Subcutaneous abdominal adipose tissue (tissue), 5 donors: ENCODE measurements at regions not wholly inside any gene's neighbourhood (a gene's known extent, or its start where the extent isn't known, plus 50 kb on each side); places are given as distances from the start of the nearest gene placed in this dataset.

Experiments used
- H3K27ac ChIP-seq: one replicate; pipeline ENCODE4 v1.7.0; 2013; ENCODE audit warnings: low read depth, mild to moderate bottlenecking, inconsistent platforms, low read length, moderate library complexity
- H3K27me3 ChIP-seq, 5 donors: one replicate each; pipeline ENCODE4 v1.7.0; 2013; ENCODE audit warnings: low read length in 5 of 5, inconsistent platforms in 1 of 5; ENCODE audit not compliant: control insufficient read depth in 5 of 5, insufficient read depth in 4 of 5
- H3K36me3 ChIP-seq, 5 donors: one replicate each; pipeline ENCODE4 v1.7.0; 2013; ENCODE audit warnings: low read length in 5 of 5; ENCODE audit not compliant: control insufficient read depth in 5 of 5, insufficient read depth in 5 of 5
- H3K4me1 ChIP-seq, 5 donors: one replicate each; pipeline ENCODE4 v1.7.0; 2013; ENCODE audit warnings: low read length in 5 of 5, mild to moderate bottlenecking in 3 of 5, moderate library complexity in 1 of 5; ENCODE audit not compliant: control insufficient read depth in 5 of 5, insufficient read depth in 5 of 5
- H3K4me3 ChIP-seq, 5 donors: one replicate each; pipeline ENCODE4 v1.7.0; 2013; ENCODE audit warnings: low read length in 5 of 5, low read depth in 1 of 5
- H3K9ac ChIP-seq, 5 donors: one replicate each; pipeline ENCODE4 v1.7.0; 2013; ENCODE audit warnings: low read length in 5 of 5, mild to moderate bottlenecking in 4 of 5, moderate library complexity in 3 of 5
- H3K9me3 ChIP-seq, 5 donors: one replicate each; pipeline ENCODE4 v1.7.0; 2013; ENCODE audit warnings: low read length in 5 of 5; ENCODE audit not compliant: control insufficient read depth in 5 of 5
- donor health status: healthy.
- donor health status: healthy.
- donor health status: healthy.
- donor health status: healthy.
- donor health status: healthy.

GRCh38 chr10:78393094-78393493 lies 359.4 kb downstream of the RPS24 start:
- Histone ChIP-seq H3K9ac (no peak overlapping the region), H3K9me3 (no peaks in the 10 kb centered on the region), H3K27me3 (peaks cover 0 to 5% (median 0%) of the 10 kb centered on the region in 5 donors), H3K36me3 (no peaks in the 10 kb centered on the region), H3K27ac (no peak overlapping the region), H3K4me1 (no peaks in the 10 kb centered on the region), H3K4me3 (no peak overlapping the region)

GRCh38 chr10:78394047-78394446 lies 360.4 kb downstream of the RPS24 start:
- Histone ChIP-seq H3K27ac (no peak overlapping the region), H3K9ac (no peak overlapping the region), H3K4me3 (no peak overlapping the region)

GRCh38 chr10:78395162-78395561 lies 361.5 kb downstream of the RPS24 start:
- no peaks in the 10 kb centered on the region for H3K36me3 ChIP-seq
- H3K4me1 ChIP-seq, result peaks cover 0 to 5% (median 0%) of the 10 kb centered on the region in 5 donors
- H3K4me3 ChIP-seq, result no peak overlapping the region
- no peak overlapping the region for H3K9ac ChIP-seq
- H3K27me3 ChIP-seq, result no peaks in the 10 kb centered on the region
- H3K27ac ChIP-seq, result no peak overlapping the region
- no peaks in the 10 kb centered on the region for H3K9me3 ChIP-seq

More at GRCh38 chr10:78394047-78394446, 360.4 kb downstream of the RPS24 start:
- Histone ChIP-seq H3K9me3 (no peaks in the 10 kb centered on the region), H3K27me3 (no peaks in the 10 kb centered on the region), H3K4me1 (peaks cover 0 to 5% (median 0%) of the 10 kb centered on the region in 5 donors), H3K36me3 (no peaks in the 10 kb centered on the region)

- Histone ChIP-seq H3K9me3 (no peaks in the 10 kb centered on the region), H3K27ac (no peak overlapping the region)
These were observed 363.1 kb downstream of the RPS24 start for GRCh38 chr10:78396754-78397153.

GRCh38 chr10:78397786-78398185 lies 364.1 kb downstream of the RPS24 start:
- H3K4me3 ChIP-seq, result no peak overlapping the region
- H3K27ac ChIP-seq, result no peak overlapping the region
- H3K9me3 ChIP-seq, result no peaks in the 10 kb centered on the region
- peaks cover 0 to 5% (median 0%) of the 10 kb centered on the region in 5 donors for H3K4me1 ChIP-seq
- H3K9ac ChIP-seq, result no peak overlapping the region
- H3K27me3 ChIP-seq, result no peaks in the 10 kb centered on the region
- H3K36me3 ChIP-seq, result no peaks in the 10 kb centered on the region

More at GRCh38 chr10:78396754-78397153, 363.1 kb downstream of the RPS24 start:
- Histone ChIP-seq H3K4me1 (peaks cover 0 to 5% (median 0%) of the 10 kb centered on the region in 5 donors), H3K36me3 (no peaks in the 10 kb centered on the region), H3K27me3 (no peaks in the 10 kb centered on the region), H3K9ac (no peak overlapping the region), H3K4me3 (no peak overlapping the region)

- H3K27me3 ChIP-seq, result no peaks in the 10 kb centered on the region
- H3K4me3 ChIP-seq, result no peak overlapping the region
- H3K4me1 ChIP-seq, result peaks cover 0 to 5% (median 0%) of the 10 kb centered on the region in 5 donors
- H3K36me3 ChIP-seq, result no peaks in the 10 kb centered on the region
- H3K9ac ChIP-seq, result no peak overlapping the region
- H3K27ac ChIP-seq, result no peak overlapping the region
- H3K9me3 ChIP-seq, result no peaks in the 10 kb centered on the region
These were observed 364.7 kb downstream of the RPS24 start for GRCh38 chr10:78398382-78398781.

GRCh38 chr10:78401624-78402367 lies 368.1 kb downstream of the RPS24 start:
- Histone ChIP-seq H3K36me3 (no peaks in the 10 kb centered on the region), H3K4me1 (peaks cover 4 to 18% (median 15%) of the 10 kb centered on the region in 5 donors), H3K4me3 (no peak overlapping the region), H3K27ac (no peak overlapping the region), H3K9me3 (no peaks in the 10 kb centered on the region), H3K9ac (no peak overlapping the region), H3K27me3 (peaks cover 0 to 13% (median 3%) of the 10 kb centered on the region in 5 donors)

GRCh38 chr10:78402591-78402990 lies 368.9 kb downstream of the RPS24 start:
- H3K27ac ChIP-seq, result no peak overlapping the region

GRCh38 chr10:78403781-78404180 lies 370.1 kb downstream of the RPS24 start:
- no peak overlapping the region for H3K9ac ChIP-seq
- H3K27me3 ChIP-seq, result peaks cover 0 to 16% (median 11%) of the 10 kb centered on the region in 5 donors
- H3K4me1 ChIP-seq, result peaks cover 7 to 29% (median 25%) of the 10 kb centered on the region in 5 donors
- no peak overlapping the region for H3K27ac ChIP-seq
- H3K36me3 ChIP-seq, result no peaks in the 10 kb centered on the region
- H3K9me3 ChIP-seq, result peaks cover 0 to 2% (median 0%) of the 10 kb centered on the region in 5 donors
- no peak overlapping the region for H3K4me3 ChIP-seq

More at GRCh38 chr10:78402591-78402990, 368.9 kb downstream of the RPS24 start:
- Histone ChIP-seq H3K36me3 (no peaks in the 10 kb centered on the region), H3K4me1 (peaks cover 4 to 25% (median 20%) of the 10 kb centered on the region in 5 donors), H3K27me3 (peaks cover 0 to 16% (median 9%) of the 10 kb centered on the region in 5 donors), H3K9me3 (no peaks in the 10 kb centered on the region), H3K4me3 (no peak overlapping the region), H3K9ac (no peak overlapping the region)

GRCh38 chr10:78404296-78404695 lies 370.6 kb downstream of the RPS24 start:
- H3K27ac ChIP-seq, result no peak overlapping the region
- no peak overlapping the region for H3K4me3 ChIP-seq
- peaks cover 0 to 16% (median 11%) of the 10 kb centered on the region in 5 donors for H3K27me3 ChIP-seq
- peaks cover 0 to 2% (median 0%) of the 10 kb centered on the region in 5 donors for H3K9me3 ChIP-seq
- H3K36me3 ChIP-seq, result no peaks in the 10 kb centered on the region
- H3K4me1 ChIP-seq, result peaks cover 8 to 33% (median 28%) of the 10 kb centered on the region in 5 donors
- H3K9ac ChIP-seq, result no peak overlapping the region
